ENCODE measurements at regions not wholly inside any gene's neighbourhood (a gene's known extent, or its start where the extent isn't known, plus 50 kb on each side); places are given as distances from the start of the nearest gene placed in this dataset.
"Not testable (repeated sequence)": the region's sequence is repeated elsewhere in the genome, so short reads cannot be mapped to it uniquely, and the experiment has no call there.

DNA sequence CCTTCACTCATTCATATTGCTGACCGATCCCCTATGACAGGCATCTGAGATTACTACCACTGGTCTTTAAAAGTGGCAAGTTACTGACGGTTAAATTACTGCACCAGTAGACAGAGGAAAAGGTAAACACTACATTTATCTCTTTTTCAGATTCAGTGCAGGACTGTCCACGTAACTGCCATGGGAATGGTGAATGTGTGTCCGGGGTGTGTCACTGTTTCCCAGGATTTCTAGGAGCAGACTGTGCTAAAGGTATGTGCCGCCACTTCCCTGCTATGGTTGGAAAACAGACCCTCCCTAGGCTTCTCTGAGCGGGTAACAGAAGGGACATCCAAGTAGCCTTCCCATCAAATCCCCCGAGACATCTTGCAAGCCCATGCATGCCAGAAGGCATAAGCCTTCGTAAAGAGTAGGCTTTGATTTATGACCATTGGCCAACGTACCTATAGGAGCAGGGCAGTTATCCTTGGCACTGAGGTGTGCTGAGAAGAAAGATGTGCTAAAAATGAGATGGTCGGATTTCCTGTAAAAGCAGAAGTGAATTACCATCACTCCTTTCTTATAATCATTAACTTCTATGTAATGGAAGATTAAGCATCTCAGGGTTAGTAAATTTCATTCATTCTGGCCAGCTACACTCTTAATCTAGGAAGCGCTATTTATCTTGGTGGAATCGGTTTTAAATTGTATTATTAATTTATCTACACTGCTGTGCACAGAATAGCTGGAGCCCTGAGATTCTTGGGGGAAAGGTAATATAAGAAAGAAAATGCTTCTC, 193.4 kb upstream of the WWC1 start:
- H3K4me3 ChIP-seq (ENCODE audit: severe bottlenecking), result no peak overlapping the region
- no peak overlapping the region for H3K27ac ChIP-seq (ENCODE audit: poor library complexity, severe bottlenecking)
- TF ChIP-seq, protein P1, sequence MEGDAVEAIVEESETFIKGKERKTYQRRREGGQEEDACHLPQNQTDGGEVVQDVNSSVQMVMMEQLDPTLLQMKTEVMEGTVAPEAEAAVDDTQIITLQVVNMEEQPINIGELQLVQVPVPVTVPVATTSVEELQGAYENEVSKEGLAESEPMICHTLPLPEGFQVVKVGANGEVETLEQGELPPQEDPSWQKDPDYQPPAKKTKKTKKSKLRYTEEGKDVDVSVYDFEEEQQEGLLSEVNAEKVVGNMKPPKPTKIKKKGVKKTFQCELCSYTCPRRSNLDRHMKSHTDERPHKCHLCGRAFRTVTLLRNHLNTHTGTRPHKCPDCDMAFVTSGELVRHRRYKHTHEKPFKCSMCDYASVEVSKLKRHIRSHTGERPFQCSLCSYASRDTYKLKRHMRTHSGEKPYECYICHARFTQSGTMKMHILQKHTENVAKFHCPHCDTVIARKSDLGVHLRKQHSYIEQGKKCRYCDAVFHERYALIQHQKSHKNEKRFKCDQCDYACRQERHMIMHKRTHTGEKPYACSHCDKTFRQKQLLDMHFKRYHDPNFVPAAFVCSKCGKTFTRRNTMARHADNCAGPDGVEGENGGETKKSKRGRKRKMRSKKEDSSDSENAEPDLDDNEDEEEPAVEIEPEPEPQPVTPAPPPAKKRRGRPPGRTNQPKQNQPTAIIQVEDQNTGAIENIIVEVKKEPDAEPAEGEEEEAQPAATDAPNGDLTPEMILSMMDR (IDR thresholded peaks at IDR 0.05; ENCODE audit: poor library complexity, severe bottlenecking), result no peak
- no peaks in the 10 kb centered on the region for H3K9me3 ChIP-seq (ENCODE audit: severe bottlenecking)
- DNase-seq (ENCODE audit: low spot score), result no peak
- H3K4me1 ChIP-seq (ENCODE audit: insufficient read depth, poor library complexity, severe bottlenecking), result no peaks in the 10 kb centered on the region
- H3K36me3 ChIP-seq (ENCODE audit: low read depth), result no peaks in the 10 kb centered on the region
- peak; percentile 41; the same call in 2 of the 3 replicates for ATAC-seq (ENCODE audit: low read depth)
- H3K27me3 ChIP-seq (ENCODE audit: insufficient read depth, poor library complexity, severe bottlenecking), result no peaks in the 10 kb centered on the region

GRCh38 chr5:168101352-168101751, 190.1 kb upstream of the WWC1 start:
- Histone ChIP-seq H3K4me3 (ENCODE audit: severe bottlenecking) (no peak overlapping the region), H3K9me3 (ENCODE audit: severe bottlenecking) (no peaks in the 10 kb centered on the region), H3K27me3 (ENCODE audit: insufficient read depth, poor library complexity, severe bottlenecking) (no peaks in the 10 kb centered on the region), H3K36me3 (ENCODE audit: low read depth) (no peaks in the 10 kb centered on the region), H3K27ac (ENCODE audit: poor library complexity, severe bottlenecking) (no peak overlapping the region), H3K4me1 (ENCODE audit: insufficient read depth, poor library complexity, severe bottlenecking) (no peaks in the 10 kb centered on the region)
- ATAC-seq (ENCODE audit: low read depth) (no peak), DNase-seq (ENCODE audit: low spot score) (no peak)
- TF ChIP-seq, protein P1 (IDR thresholded peaks at IDR 0.05; ENCODE audit: poor library complexity, severe bottlenecking), result no peak

DNA sequence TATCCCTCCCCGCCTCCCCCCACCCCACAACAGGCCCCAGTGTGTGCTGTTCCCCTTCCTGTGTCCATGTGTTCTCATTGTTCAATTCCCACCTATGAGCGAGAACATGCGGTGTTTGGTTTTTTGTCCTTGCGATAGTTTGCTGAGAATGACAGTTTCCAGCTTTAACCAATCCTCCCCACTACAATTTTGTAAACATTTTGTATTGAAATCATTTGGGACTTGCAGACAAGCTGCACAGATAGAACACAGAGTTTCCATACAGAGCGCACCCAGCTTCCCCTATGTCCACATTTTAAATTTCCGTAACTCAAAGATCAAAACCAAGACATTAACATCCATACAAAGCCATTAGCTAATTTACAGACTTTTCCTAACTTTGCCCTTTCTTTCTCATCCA, 188.4 kb upstream of the WWC1 start:
- not testable (repeated sequence) for ATAC-seq (ENCODE audit: low read depth); H3K27ac ChIP-seq (ENCODE audit: poor library complexity, severe bottlenecking); H3K9me3 ChIP-seq (ENCODE audit: severe bottlenecking); H3K36me3 ChIP-seq (ENCODE audit: low read depth); DNase-seq (ENCODE audit: low spot score); H3K27me3 ChIP-seq (ENCODE audit: insufficient read depth, poor library complexity, severe bottlenecking); H3K4me1 ChIP-seq (ENCODE audit: insufficient read depth, poor library complexity, severe bottlenecking); H3K4me3 ChIP-seq (ENCODE audit: severe bottlenecking)

GRCh38 chr5:168104350-168104749, 187.1 kb upstream of the WWC1 start:
- TF ChIP-seq, protein P1 (IDR thresholded peaks at IDR 0.05; ENCODE audit: poor library complexity, severe bottlenecking), result no peak
- no peak for ATAC-seq (ENCODE audit: low read depth)

DNA sequence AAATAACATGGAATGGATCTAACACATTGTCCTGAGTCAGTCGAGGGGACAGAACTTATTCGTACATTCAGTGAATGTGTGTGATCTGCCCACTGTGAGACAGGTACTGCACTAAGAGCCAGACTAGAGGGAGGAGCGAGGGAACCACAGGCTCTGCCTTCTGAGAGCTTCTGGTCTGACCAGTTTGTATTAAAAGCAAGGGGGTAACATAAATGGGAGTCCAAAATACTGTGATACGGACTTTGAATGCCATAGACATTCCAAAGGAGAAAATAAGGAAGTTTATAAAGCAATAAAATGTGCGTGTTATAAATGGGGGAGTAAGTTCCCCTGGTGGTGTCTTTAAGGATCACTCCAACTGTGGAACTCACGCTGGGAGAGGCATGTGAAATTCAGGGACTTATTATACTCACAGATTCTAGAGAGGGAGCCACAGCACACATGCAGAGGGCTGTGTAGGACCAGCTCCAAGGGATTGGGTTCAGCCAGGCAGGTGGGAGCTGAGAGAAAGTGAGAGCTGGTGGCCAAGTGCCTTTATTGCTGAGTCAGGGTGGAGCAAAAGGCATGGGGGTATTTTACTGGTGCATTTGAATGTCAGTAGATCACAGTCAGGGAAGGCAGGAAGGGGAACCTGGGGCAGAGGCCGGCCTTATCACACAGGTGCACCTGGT, 186.5 kb upstream of the WWC1 start:
- no peaks in the 10 kb centered on the region for H3K9me3 ChIP-seq (ENCODE audit: severe bottlenecking)
- H3K27me3 ChIP-seq (ENCODE audit: insufficient read depth, poor library complexity, severe bottlenecking), result no peaks in the 10 kb centered on the region
- no peak for ATAC-seq (ENCODE audit: low read depth)
- H3K36me3 ChIP-seq (ENCODE audit: low read depth), result no peaks in the 10 kb centered on the region
- no peak overlapping the region for H3K27ac ChIP-seq (ENCODE audit: poor library complexity, severe bottlenecking)
- no peak overlapping the region for H3K4me3 ChIP-seq (ENCODE audit: severe bottlenecking)
- no peaks in the 10 kb centered on the region for H3K4me1 ChIP-seq (ENCODE audit: insufficient read depth, poor library complexity, severe bottlenecking)
- TF ChIP-seq, protein P1 (IDR thresholded peaks at IDR 0.05; ENCODE audit: poor library complexity, severe bottlenecking), result no peak
- no peak for DNase-seq (ENCODE audit: low spot score)

More at GRCh38 chr5:168104350-168104749, 187.1 kb upstream of the WWC1 start:
- H3K4me3 ChIP-seq (ENCODE audit: severe bottlenecking), result no peak overlapping the region
- no peaks in the 10 kb centered on the region for H3K27me3 ChIP-seq (ENCODE audit: insufficient read depth, poor library complexity, severe bottlenecking)
- no peaks in the 10 kb centered on the region for H3K36me3 ChIP-seq (ENCODE audit: low read depth)
- no peak for DNase-seq (ENCODE audit: low spot score)
- H3K9me3 ChIP-seq (ENCODE audit: severe bottlenecking), result no peaks in the 10 kb centered on the region
- no peak overlapping the region for H3K27ac ChIP-seq (ENCODE audit: poor library complexity, severe bottlenecking)
- H3K4me1 ChIP-seq (ENCODE audit: insufficient read depth, poor library complexity, severe bottlenecking), result no peaks in the 10 kb centered on the region
